GM18873 (cell line): ENCODE measurements at regions not wholly inside any gene's neighbourhood (a gene's known extent, or its start where the extent isn't known, plus 50 kb on each side); places are given as distances from the start of the nearest gene placed in this dataset.
"Not testable (repeated sequence)": the region's sequence is repeated elsewhere in the genome, so short reads cannot be mapped to it uniquely, and the experiment has no call there.

Experiments
- ATAC-seq: cut with Tn5 transposase; IDR thresholded peaks from one replicate; pipeline ENCODE4 v1.9.1; 2021; ENCODE audit warnings: mild to moderate bottlenecking, moderate library complexity, moderate number of reproducible peaks; ENCODE audit not compliant: unreplicated experiment, low FRiP score

GRCh38 chr2:196275646-196276352 lies 104.4 kb upstream of the STK17B start:
- no peak for ATAC-seq

GRCh38 chr2:196276421-196276820 lies 105.0 kb upstream of the STK17B start:
- ATAC-seq, result no peak

- no peak for ATAC-seq
These were observed 105.6 kb upstream of the STK17B start for GRCh38 chr2:196277002-196277401.

GRCh38 chr2:196278491-196278911 lies 107.1 kb upstream of the STK17B start:
- no peak for ATAC-seq

GRCh38 chr2:196279541-196279940 lies 108.2 kb upstream of the STK17B start:
- no peak for ATAC-seq

- ATAC-seq, result no peak
These were observed 112.9 kb upstream of the STK17B start for GRCh38 chr2:196284144-196284844.

- no peak for ATAC-seq
These were observed 113.6 kb upstream of the STK17B start for GRCh38 chr2:196284866-196285557.

- peak; percentile 55 for ATAC-seq
These were observed 115.4 kb upstream of the STK17B start for GRCh38 chr2:196286821-196287220.

- ATAC-seq, result no peak
These were observed 116.1 kb upstream of the STK17B start for GRCh38 chr2:196287523-196287922.

- ATAC-seq, result no peak
These were observed 116.7 kb upstream of the STK17B start for GRCh38 chr2:196288006-196288538.

GRCh38 chr2:196289000-196289399 lies 117.6 kb upstream of the STK17B start:
- no peak for ATAC-seq

- no peak for ATAC-seq
These were observed 118.8 kb upstream of the STK17B start for GRCh38 chr2:196290136-196290535.

- no peak for ATAC-seq
These were observed 119.2 kb upstream of the STK17B start for GRCh38 chr2:196290569-196290968.

GRCh38 chr2:196291426-196291825 lies 120.0 kb upstream of the STK17B start:
- ATAC-seq, result peak; percentile 6

GRCh38 chr2:196291873-196292800 lies 120.8 kb upstream of the STK17B start:
- peak; percentile 48 for ATAC-seq

- no peak for ATAC-seq
These were observed 122.6 kb upstream of the STK17B start for GRCh38 chr2:196293751-196294515.

GRCh38 chr2:196294516-196294909 lies 123.1 kb upstream of the STK17B start:
- ATAC-seq, result no peak

GRCh38 chr2:196295005-196295404 lies 123.6 kb upstream of the STK17B start:
- no peak for ATAC-seq

- not testable (repeated sequence) for ATAC-seq
These were observed 126.8 kb upstream of the STK17B start for GRCh38 chr2:196298106-196298723.
